Stimulated activated naive B cell treated with anti-CD40 and anti-IgM and Interleukin-4, amounts not matched to agents 10 μg/mL and 1 μg/mL and 100 μg/mL, for 72 hours (primary cell): ENCODE measurements at regions not wholly inside any gene's neighbourhood (a gene's known extent, or its start where the extent isn't known, plus 50 kb on each side); places are given as distances from the start of the nearest gene placed in this dataset.
A peak's percentile ranks its signal among the peaks of the same experiment; 100 is the strongest.

Source experiments
- ATAC-seq, 2 donors: fragments of 150-1000 bp; cut with Tn5 transposase; replicated peaks; 2 replicates each; pipeline ENCODE4 v1.10.0; 2021; ENCODE audit warnings: moderate library complexity in 1 of 2
- DNase-seq: peaks from one replicate; pipeline ENCODE4 v3.0.0; 2021
- H3K27ac Mint-ChIP-seq: one replicate; pipeline ENCODE4 v1.8.0; 2022; ENCODE audit warnings: mild to moderate bottlenecking, mixed read lengths
- H3K27me3 Mint-ChIP-seq, 2 donors: one replicate each; pipeline ENCODE4 v1.8.0; 2022; ENCODE audit warnings: mixed read lengths in 2 of 2
- H3K36me3 Mint-ChIP-seq, 2 donors: one replicate each; pipeline ENCODE4 v1.8.0; 2022; ENCODE audit warnings: mixed read lengths in 2 of 2, mild to moderate bottlenecking in 1 of 2
- H3K4me1 Mint-ChIP-seq, 2 donors: one replicate each; pipeline ENCODE4 v1.8.0; 2022; ENCODE audit warnings: mixed read lengths in 2 of 2, mild to moderate bottlenecking in 1 of 2
- H3K4me3 Mint-ChIP-seq, 2 donors: one replicate each; pipeline ENCODE4 v1.8.0; 2022; ENCODE audit warnings: mild to moderate bottlenecking in 2 of 2, mixed read lengths in 2 of 2, moderate library complexity in 1 of 2
- H3K9me3 Mint-ChIP-seq, 2 donors: one replicate each; pipeline ENCODE4 v1.8.0; 2022; ENCODE audit warnings: mixed read lengths in 2 of 2, mild to moderate bottlenecking in 1 of 2

GRCh38 chrX:6383917-6384316 lies 151.0 kb downstream of the VCX3A start:
- Mint-ChIP-seq H3K4me3 (no peak overlapping the region), H3K4me1 (no peaks in the 10 kb centered on the region), H3K27me3 (no peaks in the 10 kb centered on the region), H3K36me3 (no peaks in the 10 kb centered on the region), H3K9me3 (no peaks in the 10 kb centered on the region), H3K27ac (no peak overlapping the region)
- ATAC-seq (no peak), DNase-seq (no peak)

DNA sequence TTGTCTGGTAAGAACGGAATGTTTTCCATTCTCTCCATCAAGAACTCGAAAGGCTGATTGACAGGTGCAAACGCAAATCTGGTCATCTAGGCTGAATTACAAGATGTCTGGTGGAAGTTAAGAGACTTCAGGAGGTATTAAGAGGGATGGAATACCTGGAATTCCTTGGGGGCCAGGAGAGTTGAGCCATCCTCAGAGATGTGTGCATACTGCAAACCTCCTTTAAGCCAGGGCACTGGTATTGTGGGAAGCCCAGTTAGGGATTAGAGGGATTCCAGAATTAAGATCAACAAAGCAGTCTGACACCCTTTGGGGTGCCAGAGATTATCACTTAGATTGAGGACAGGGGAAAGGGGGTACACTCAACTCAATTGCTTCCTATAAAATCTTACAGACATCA lies 151.4 kb downstream of the VCX3A start:
- H3K27me3 Mint-ChIP-seq = no peaks in the 10 kb centered on the region
- H3K4me3 Mint-ChIP-seq = no peak overlapping the region
- no peaks in the 10 kb centered on the region for H3K36me3 Mint-ChIP-seq
- no peak overlapping the region for H3K27ac Mint-ChIP-seq
- DNase-seq = no peak
- no peaks in the 10 kb centered on the region for H3K9me3 Mint-ChIP-seq
- no peak for ATAC-seq
- H3K4me1 Mint-ChIP-seq = no peaks in the 10 kb centered on the region

DNA sequence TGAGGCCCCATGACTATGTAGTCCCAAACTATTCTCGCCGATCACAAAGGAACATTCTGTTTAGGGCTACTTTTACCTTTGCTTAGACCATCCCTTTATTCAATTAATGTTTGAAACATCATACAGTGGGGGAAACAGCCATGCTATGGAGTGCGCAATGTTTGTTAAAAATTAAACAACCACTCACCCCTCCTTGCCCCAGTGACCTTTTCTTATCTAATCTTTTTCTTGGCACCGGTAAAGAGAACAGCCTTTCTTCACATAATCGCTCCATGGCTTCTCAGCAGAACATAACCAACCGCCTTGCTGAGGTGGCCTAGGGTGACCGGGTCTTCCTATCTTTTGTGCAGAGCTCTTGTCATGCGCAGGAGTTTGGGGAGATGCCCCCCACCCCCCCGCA lies 152.6 kb downstream of the VCX3A start:
- DNase-seq = no peak
- Mint-ChIP-seq H3K27me3 (no peaks in the 10 kb centered on the region), H3K9me3 (no peaks in the 10 kb centered on the region), H3K27ac (no peak overlapping the region), H3K36me3 (no peaks in the 10 kb centered on the region), H3K4me3 (no peak overlapping the region), H3K4me1 (no peaks in the 10 kb centered on the region)
- ATAC-seq = no peak

DNA sequence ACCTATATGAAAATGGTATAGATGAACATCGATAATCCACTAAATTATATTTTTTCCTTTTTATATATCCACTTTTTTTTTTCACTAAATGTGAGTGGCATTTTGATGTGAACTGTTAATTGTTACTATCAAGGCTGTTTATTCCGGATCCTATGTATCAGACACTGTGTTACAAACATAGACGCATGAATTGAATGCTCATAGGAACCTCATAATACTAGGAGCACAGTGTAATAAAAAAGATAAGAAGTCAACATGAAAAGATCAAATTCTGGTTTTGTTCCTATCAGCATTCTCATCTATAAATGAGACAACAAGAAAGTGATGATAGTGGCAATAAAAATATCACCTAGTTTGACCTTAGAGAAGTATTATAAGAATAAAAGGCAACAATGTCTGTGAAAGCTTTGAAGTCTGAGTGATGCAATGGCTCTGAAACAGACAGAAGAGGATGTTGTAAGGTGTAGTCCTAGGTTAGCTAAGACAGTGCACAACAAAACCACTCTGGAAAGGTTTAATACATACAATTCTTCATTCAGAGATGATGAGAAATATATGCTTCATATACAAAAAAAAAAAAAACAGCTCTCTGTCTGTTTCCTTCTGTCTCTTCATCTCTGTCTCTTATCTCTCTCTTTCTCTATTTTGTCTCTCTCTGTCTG lies 148.6 kb upstream of the NLGN4X start:
- Mint-ChIP-seq H3K9me3 (no peaks in the 10 kb centered on the region), H3K4me3 (no peak overlapping the region), H3K36me3 (no peaks in the 10 kb centered on the region), H3K27me3 (no peaks in the 10 kb centered on the region), H3K4me1 (no peaks in the 10 kb centered on the region), H3K27ac (no peak overlapping the region)
- DNase-seq (no peak), ATAC-seq (no peak)

DNA sequence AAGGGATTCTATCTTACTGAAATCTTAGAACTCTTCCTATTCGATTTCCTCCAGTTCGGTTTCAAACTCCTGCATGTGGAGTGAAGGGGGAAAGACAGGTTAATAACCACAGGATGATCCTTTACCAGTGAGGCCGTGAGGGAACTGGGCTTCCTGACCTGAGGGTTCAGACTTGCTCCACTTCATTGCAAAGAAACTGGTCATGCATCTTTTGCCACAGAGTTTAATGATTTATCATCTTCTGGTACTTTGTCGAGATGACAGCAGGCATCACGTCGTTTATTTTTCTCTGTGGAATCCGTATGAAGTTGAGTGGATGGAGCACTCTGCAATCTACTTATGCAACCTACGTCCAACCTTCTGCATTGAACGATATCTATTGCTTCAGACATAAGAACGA lies 145.9 kb upstream of the NLGN4X start:
- Mint-ChIP-seq H3K27ac (no peak overlapping the region), H3K36me3 (no peaks in the 10 kb centered on the region)

DNA sequence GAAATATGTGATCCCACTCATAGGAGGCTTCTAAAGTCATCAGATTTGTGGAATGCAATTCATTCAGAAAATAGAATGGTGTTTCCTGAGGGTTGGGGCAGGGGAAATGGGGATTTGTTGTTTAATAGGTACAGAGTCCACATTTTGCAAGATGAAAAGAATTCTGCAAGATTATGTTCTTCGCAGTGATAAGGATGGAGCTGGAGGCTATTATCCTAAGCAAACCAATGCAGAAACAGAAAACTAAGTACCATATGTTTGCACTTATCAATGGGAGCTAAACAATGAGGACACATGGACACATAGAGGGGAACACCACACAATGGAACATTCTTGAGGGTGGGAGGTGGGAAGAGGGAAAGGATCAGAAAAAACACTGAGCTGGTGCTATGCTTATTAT lies 144.3 kb upstream of the NLGN4X start:
- H3K9me3 Mint-ChIP-seq = no peaks in the 10 kb centered on the region
- H3K4me3 Mint-ChIP-seq = no peak overlapping the region
- no peaks in the 10 kb centered on the region for H3K27me3 Mint-ChIP-seq
- no peak for ATAC-seq
- no peaks in the 10 kb centered on the region for H3K4me1 Mint-ChIP-seq
- no peak overlapping the region for H3K27ac Mint-ChIP-seq
- DNase-seq = no peak
- no peaks in the 10 kb centered on the region for H3K36me3 Mint-ChIP-seq

More for the DNA sequence above, 145.9 kb upstream of the NLGN4X start:
- no peak for DNase-seq
- H3K9me3 Mint-ChIP-seq = no peaks in the 10 kb centered on the region
- H3K4me1 Mint-ChIP-seq = no peaks in the 10 kb centered on the region
- no peaks in the 10 kb centered on the region for H3K27me3 Mint-ChIP-seq
- no peak overlapping the region for H3K4me3 Mint-ChIP-seq
- ATAC-seq = no peak

- no peak for ATAC-seq
- H3K27ac Mint-ChIP-seq = no peak overlapping the region
Measured at GRCh38 chrX:6371353-6371752, 142.7 kb upstream of the NLGN4X start.

DNA sequence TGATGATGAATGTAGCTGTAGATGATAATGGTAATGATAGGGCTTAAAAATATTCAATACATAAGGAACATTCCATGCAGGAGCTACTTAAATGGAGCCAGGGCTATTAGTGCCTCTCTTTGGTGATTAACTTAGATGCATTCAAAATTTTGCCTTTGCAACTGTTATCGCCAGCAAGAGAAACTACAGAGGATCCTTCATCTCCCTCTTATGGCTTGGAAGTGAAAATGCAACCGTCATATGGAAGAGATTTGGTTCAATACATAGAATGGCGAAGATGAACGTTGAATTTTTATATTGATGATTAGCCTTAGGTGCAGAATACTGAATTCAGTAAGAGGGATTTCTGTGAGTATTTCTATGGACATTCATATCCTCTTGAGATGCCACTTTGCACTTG lies 134.5 kb upstream of the NLGN4X start:
- no peaks in the 10 kb centered on the region for H3K36me3 Mint-ChIP-seq

More at GRCh38 chrX:6371353-6371752, 142.7 kb upstream of the NLGN4X start:
- H3K4me3 Mint-ChIP-seq = no peak overlapping the region
- H3K27me3 Mint-ChIP-seq = no peaks in the 10 kb centered on the region
- H3K36me3 Mint-ChIP-seq = no peaks in the 10 kb centered on the region
- DNase-seq = no peak
- no peaks in the 10 kb centered on the region for H3K4me1 Mint-ChIP-seq
- no peaks in the 10 kb centered on the region for H3K9me3 Mint-ChIP-seq

DNA sequence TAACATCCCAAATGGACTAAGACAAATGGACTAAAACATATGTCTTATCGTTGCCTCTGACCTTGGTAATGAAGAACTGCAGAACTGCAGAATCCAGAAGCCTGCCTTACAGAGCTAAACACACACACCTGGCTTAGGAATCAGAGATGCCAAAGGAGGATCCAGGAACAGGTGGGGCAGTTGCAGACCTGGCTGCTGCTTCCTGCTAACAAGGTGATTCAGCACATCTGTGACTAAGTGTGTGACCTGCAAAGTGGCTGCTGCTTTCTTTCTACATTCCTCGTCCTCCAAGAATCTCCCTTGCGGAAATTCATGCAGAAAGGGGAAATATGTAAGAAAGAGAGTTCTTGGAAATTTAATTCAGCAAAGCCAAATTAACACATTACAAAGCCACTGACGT lies 96.8 kb upstream of the NLGN4X start:
- Mint-ChIP-seq H3K27me3 (peaks cover 0 to 5% of the 10 kb centered on the region in 2 donors), H3K9me3 (peaks cover 4 to 17% of the 10 kb centered on the region in 2 donors), H3K4me1 (no peaks in the 10 kb centered on the region), H3K27ac (no peak overlapping the region), H3K36me3 (no peaks in the 10 kb centered on the region), H3K4me3 (no peak overlapping the region)
- no peak for ATAC-seq
- no peak for DNase-seq

More for the DNA sequence above, 134.5 kb upstream of the NLGN4X start:
- Mint-ChIP-seq H3K27me3 (no peaks in the 10 kb centered on the region), H3K9me3 (peaks cover 0 to 2% of the 10 kb centered on the region in 2 donors), H3K27ac (no peak overlapping the region), H3K4me1 (no peaks in the 10 kb centered on the region), H3K4me3 (no peak overlapping the region)
- ATAC-seq (no peak), DNase-seq (no peak)

GRCh38 chrX:6313356-6313755 lies 84.7 kb upstream of the NLGN4X start:
- ATAC-seq = no peak
- no peak for DNase-seq
- Mint-ChIP-seq H3K27ac (no peak overlapping the region), H3K4me3 (no peak overlapping the region), H3K27me3 (peaks cover 0 to 4% of the 10 kb centered on the region in 2 donors), H3K4me1 (peaks cover 0 to 2% of the 10 kb centered on the region in 2 donors), H3K36me3 (no peaks in the 10 kb centered on the region), H3K9me3 (peaks cover 0 to 4% of the 10 kb centered on the region in 2 donors)

GRCh38 chrX:6311540-6311939 lies 82.9 kb upstream of the NLGN4X start:
- peaks cover 0 to 8% of the 10 kb centered on the region in 2 donors for H3K9me3 Mint-ChIP-seq

GRCh38 chrX:6307156-6307555 lies 78.5 kb upstream of the NLGN4X start:
- no peak for ATAC-seq
- peaks cover 2 to 8% of the 10 kb centered on the region in 2 donors for H3K9me3 Mint-ChIP-seq
- no peak overlapping the region for H3K27ac Mint-ChIP-seq
- H3K36me3 Mint-ChIP-seq = no peaks in the 10 kb centered on the region
- peaks cover 0 to 2% of the 10 kb centered on the region in 2 donors for H3K4me1 Mint-ChIP-seq
- DNase-seq = no peak
- H3K4me3 Mint-ChIP-seq = no peak overlapping the region
- peaks cover 0 to 6% of the 10 kb centered on the region in 2 donors for H3K27me3 Mint-ChIP-seq

More at GRCh38 chrX:6311540-6311939, 82.9 kb upstream of the NLGN4X start:
- ATAC-seq (no peak), DNase-seq (no peak)
- H3K4me1 Mint-ChIP-seq = peaks cover 0 to 2% of the 10 kb centered on the region in 2 donors
- H3K27me3 Mint-ChIP-seq = no peaks in the 10 kb centered on the region
- no peaks in the 10 kb centered on the region for H3K36me3 Mint-ChIP-seq
- H3K27ac Mint-ChIP-seq = no peak overlapping the region
- H3K4me3 Mint-ChIP-seq = no peak overlapping the region

DNA sequence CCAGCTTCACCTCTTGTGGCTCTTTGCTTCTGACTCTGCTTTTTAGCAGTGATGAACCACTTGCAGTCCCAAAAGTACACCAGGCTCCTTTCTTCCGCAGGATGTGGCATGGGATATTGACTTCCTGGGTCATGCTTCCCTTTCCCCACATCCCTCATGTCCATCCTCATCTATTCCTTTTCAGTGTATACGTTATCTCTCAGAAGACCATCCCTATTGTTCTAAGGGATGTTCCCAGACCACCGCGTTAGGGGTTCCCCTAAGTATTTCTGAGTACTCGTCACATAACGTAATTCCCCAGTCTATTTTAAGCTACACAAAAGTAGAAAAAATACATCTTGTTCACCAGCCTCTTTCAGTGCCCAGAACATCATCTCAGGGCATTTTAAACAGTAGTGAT lies 71.1 kb upstream of the NLGN4X start:
- Mint-ChIP-seq H3K4me1 (no peaks in the 10 kb centered on the region), H3K36me3 (no peaks in the 10 kb centered on the region), H3K27ac (no peak overlapping the region), H3K9me3 (peaks cover 0 to 4% of the 10 kb centered on the region in 2 donors), H3K27me3 (peaks cover 0 to 9% of the 10 kb centered on the region in 2 donors), H3K4me3 (no peak overlapping the region)
- ATAC-seq (no peak), DNase-seq (no peak)

DNA sequence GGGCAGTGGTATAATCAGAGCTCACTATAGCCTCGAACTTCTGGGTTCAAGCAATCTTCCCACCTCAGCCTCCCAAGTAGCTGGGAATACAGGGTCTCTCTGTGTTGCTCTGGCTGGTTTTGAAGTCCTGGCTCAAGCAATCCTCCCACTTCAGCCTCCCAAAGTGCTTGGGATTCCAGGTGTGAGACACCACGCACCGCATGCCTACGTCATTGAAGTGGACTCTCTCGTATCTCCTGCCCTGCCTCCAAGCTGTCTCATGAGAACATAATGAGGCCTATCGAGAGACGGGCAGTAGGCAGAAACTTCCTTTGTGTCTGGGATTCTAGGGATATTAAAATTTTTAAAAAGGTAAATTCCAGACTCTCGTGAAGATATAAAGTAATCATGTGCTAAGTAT lies 65.0 kb upstream of the NLGN4X start:
- H3K27me3 Mint-ChIP-seq = no peaks in the 10 kb centered on the region
- H3K9me3 Mint-ChIP-seq = peaks cover 0 to 4% of the 10 kb centered on the region in 2 donors
- no peak overlapping the region for H3K4me3 Mint-ChIP-seq
- no peak overlapping the region for H3K27ac Mint-ChIP-seq
- no peaks in the 10 kb centered on the region for H3K4me1 Mint-ChIP-seq
- no peak for ATAC-seq
- no peak for DNase-seq
- H3K36me3 Mint-ChIP-seq = no peaks in the 10 kb centered on the region

DNA sequence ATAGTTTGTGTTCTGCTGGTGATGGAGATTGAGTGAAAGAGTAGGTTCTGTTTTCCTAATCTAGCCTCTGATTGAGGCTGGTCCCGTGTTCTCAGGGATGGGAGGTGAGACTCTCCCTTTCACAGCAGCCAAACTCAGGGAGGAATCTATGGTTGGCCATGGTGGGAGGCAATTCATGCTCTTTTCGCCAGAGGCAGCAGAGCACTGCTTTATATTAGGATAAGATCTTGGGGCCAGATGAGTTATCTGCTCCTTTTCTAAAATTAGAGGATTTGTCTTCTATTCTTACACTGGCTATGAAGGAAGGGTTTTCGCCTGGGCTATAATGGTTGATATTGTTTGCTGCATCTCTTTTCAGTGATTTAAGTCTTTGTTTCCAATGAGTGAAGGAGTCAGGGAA lies 63.9 kb upstream of the NLGN4X start:
- peak in 1 of 2 donors; percentile 31 for ATAC-seq
- no peak overlapping the region for H3K4me3 Mint-ChIP-seq
- no peak overlapping the region for H3K27ac Mint-ChIP-seq
- H3K4me1 Mint-ChIP-seq = no peaks in the 10 kb centered on the region
- DNase-seq = no peak
- H3K9me3 Mint-ChIP-seq = peaks cover 0 to 2% of the 10 kb centered on the region in 2 donors
- no peaks in the 10 kb centered on the region for H3K36me3 Mint-ChIP-seq
- H3K27me3 Mint-ChIP-seq = no peaks in the 10 kb centered on the region
